ENCODE measurements at regions not wholly inside any gene's neighbourhood (a gene's known extent, or its start where the extent isn't known, plus 50 kb on each side); places are given as distances from the start of the nearest gene placed in this dataset.

DNA sequence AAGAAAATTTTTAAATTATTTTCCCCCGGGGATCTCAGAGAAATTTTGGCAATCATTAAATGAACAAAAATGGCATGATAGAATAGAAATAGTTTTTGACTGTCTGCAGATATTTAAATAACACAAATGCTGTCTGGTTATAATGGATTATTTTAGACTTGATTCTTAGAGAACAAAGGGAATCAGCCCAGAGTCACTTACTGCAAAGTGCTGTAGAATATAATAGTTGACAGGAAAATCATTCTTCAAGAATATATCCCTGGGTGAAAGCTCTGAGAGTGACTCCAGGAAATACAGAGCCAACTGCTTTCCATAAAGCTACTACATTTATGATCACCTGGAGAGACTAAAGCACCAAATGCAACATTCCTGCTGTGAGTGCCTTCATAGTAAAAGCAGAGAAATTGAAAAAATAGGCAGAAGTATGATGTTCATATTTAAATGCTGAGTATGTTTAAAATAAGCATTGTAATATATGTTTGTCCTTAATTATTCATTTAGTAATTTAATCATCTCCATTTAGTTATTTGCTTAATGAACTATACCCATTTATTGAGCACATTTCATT lies 1765.8 kb downstream of the SLITRK1 start:
- no peak for DNase-seq (ENCODE audit: low read depth, low spot score)
- POLR2A ChIA-PET = no interaction called here
- no peak for TF ChIP-seq CTCF (IDR thresholded peaks at IDR 0.05; ENCODE audit: insufficient read depth, low read length, missing control alignments)
- no peak overlapping the region for H3K4me3 ChIP-seq (ENCODE audit: low read depth, low read length)
- CTCF ChIA-PET = no interaction called here

GRCh38 chr13:82115391-82115790 lies 1766.9 kb downstream of the SLITRK1 start:
- CTCF ChIA-PET = no interaction called here
- POLR2A ChIA-PET = no interaction called here
- TF ChIP-seq CTCF (IDR thresholded peaks at IDR 0.05; ENCODE audit: insufficient read depth, low read length, missing control alignments) = no peak
- no peak for DNase-seq (ENCODE audit: low read depth, low spot score)
- no peak overlapping the region for H3K4me3 ChIP-seq (ENCODE audit: low read depth, low read length)

DNA sequence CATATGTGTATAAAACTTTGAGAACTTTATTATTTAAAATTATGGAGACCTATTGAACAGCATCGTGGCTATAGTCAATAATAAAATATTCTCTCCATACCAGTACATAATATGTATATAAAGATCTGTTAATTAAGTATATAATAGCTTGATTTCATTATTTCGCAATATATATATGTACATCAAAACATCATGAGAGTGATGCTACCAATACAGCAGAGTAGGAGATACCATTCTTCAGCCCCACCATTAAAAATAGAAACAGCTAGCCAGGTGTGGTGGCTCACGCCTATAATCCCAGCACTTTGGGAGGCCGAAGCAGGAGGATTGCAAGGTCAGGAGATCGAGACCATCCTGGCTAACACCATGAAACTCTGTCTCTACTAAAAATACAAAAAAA lies 1755.3 kb upstream of the SPRY2 start:
- ChIA-PET CTCF (no interaction called here), POLR2A (no interaction called here)
- H3K4me3 ChIP-seq (ENCODE audit: low read depth, low read length) = no peak overlapping the region
- no peak for DNase-seq (ENCODE audit: low read depth, low spot score)
- no peak for TF ChIP-seq CTCF (IDR thresholded peaks at IDR 0.05; ENCODE audit: insufficient read depth, low read length, missing control alignments)

DNA sequence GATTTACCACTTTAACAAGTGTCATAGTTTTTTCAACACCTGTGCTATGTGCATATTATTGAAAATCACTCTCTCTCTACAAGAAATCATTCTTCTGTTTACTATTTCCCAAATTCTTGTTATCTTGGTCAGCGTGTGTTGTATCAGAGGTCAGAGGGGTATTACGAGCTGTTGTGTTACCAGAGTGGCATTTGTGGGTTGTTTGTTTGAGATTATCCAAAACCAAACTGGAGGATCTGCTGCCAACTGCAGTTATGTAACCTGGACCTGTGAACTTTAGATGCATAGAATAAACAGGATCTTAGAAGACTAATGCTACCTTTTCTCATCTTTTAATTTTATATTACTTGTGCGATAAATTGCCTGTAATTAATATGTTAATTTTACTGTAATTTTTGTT lies 1751.4 kb upstream of the SPRY2 start:
- ChIA-PET POLR2A (no interaction called here), CTCF (no interaction called here)
- H3K4me3 ChIP-seq (ENCODE audit: low read depth, low read length) = no peak overlapping the region
- DNase-seq (ENCODE audit: low read depth, low spot score) = no peak
- TF ChIP-seq CTCF (IDR thresholded peaks at IDR 0.05; ENCODE audit: insufficient read depth, low read length, missing control alignments) = no peak

GRCh38 chr13:82088781-82089180 lies 1747.9 kb upstream of the SPRY2 start:
- ChIA-PET CTCF (no interaction called here), POLR2A (no interaction called here)
- no peak for DNase-seq (ENCODE audit: low read depth, low spot score)
- TF ChIP-seq CTCF (IDR thresholded peaks at IDR 0.05; ENCODE audit: insufficient read depth, low read length, missing control alignments) = no peak
- no peak overlapping the region for H3K4me3 ChIP-seq (ENCODE audit: low read depth, low read length)

DNA sequence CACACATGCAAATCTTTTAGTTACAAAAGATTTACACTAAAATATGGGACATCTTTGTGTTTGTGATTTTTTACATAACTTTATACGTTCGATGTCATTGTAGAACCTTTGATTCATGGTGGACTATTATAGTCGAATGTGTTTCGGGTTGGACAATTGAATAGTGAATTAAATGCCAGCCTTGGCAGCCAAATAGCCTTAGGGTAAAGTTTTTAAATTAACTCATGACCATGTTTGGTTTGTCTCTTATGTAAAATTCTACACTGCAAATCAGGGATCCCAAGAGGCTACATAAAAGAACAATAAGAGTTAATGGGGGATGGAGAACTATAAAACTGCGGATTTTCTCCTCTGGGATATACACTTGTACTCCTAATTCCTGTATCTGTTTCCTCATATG lies 1735.6 kb upstream of the SPRY2 start:
- no peak for TF ChIP-seq CTCF (IDR thresholded peaks at IDR 0.05; ENCODE audit: insufficient read depth, low read length, missing control alignments)
- CTCF ChIA-PET = no interaction called here
- H3K4me3 ChIP-seq (ENCODE audit: low read depth, low read length) = no peak overlapping the region
- POLR2A ChIA-PET = no interaction called here
- DNase-seq (ENCODE audit: low read depth, low spot score) = no peak
